Cardiac muscle cell (in vitro differentiated cells and primary cell): ENCODE measurements at regions not wholly inside any gene's neighbourhood (a gene's known extent, or its start where the extent isn't known, plus 50 kb on each side); places are given as distances from the start of the nearest gene placed in this dataset.

Experiments
- DNase-seq, 2 donors: peaks; one replicate each; pipeline versions ENCODE4 v3.0.0 to v3.0.0-alpha.2; 2010 to 2017; ENCODE audit warnings: low read depth in 1 of 2, low spot score in 1 of 2
- H3K27ac ChIP-seq: fragments of 200-600 bp; sonication (generic); 2 replicates; pipeline ENCODE4 v1.5.1; 2016
- H3K27me3 ChIP-seq: fragments of 200-600 bp; sonication (generic); 2 replicates; pipeline ENCODE4 v1.6.0; 2016; ENCODE audit warnings: control low read depth
- H3K36me3 ChIP-seq: fragments of 200-600 bp; sonication (generic); 2 replicates; pipeline ENCODE4 v1.5.1; 2016; ENCODE audit warnings: control low read depth
- H3K4me1 ChIP-seq: fragments of 200-600 bp; sonication (generic); 2 replicates; pipeline ENCODE4 v1.8.1; 2017; ENCODE audit warnings: low read depth, mild to moderate bottlenecking, mixed run types
- H3K4me3 ChIP-seq: fragments of 200-600 bp; sonication (generic); 2 replicates; pipeline ENCODE4 v1.5.1; 2016; ENCODE audit warnings: mild to moderate bottlenecking
- H3K9me3 ChIP-seq: fragments of 200-600 bp; sonication (generic); 2 replicates; pipeline ENCODE4 v1.5.1; 2017; ENCODE audit warnings: low read depth, mild to moderate bottlenecking, control low read depth
- TF ChIP-seq, protein P1 (sequence below): IDR thresholded peaks from 2 replicates; pipeline ENCODE4 v1.5.1; 2012; ENCODE audit warnings: low read depth, mild to moderate bottlenecking, low read length

GRCh38 chr1:29943034-29943433 lies 706.7 kb downstream of the PTPRU start:
- no peaks in the 10 kb centered on the region for H3K4me1 ChIP-seq
- TF ChIP-seq, protein P1, sequence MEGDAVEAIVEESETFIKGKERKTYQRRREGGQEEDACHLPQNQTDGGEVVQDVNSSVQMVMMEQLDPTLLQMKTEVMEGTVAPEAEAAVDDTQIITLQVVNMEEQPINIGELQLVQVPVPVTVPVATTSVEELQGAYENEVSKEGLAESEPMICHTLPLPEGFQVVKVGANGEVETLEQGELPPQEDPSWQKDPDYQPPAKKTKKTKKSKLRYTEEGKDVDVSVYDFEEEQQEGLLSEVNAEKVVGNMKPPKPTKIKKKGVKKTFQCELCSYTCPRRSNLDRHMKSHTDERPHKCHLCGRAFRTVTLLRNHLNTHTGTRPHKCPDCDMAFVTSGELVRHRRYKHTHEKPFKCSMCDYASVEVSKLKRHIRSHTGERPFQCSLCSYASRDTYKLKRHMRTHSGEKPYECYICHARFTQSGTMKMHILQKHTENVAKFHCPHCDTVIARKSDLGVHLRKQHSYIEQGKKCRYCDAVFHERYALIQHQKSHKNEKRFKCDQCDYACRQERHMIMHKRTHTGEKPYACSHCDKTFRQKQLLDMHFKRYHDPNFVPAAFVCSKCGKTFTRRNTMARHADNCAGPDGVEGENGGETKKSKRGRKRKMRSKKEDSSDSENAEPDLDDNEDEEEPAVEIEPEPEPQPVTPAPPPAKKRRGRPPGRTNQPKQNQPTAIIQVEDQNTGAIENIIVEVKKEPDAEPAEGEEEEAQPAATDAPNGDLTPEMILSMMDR, result no peak
- no peaks in the 10 kb centered on the region for H3K36me3 ChIP-seq
- H3K27ac ChIP-seq, result no peak overlapping the region
- DNase-seq, result no peak
- no peaks in the 10 kb centered on the region for H3K9me3 ChIP-seq
- no peaks in the 10 kb centered on the region for H3K27me3 ChIP-seq
- no peak overlapping the region for H3K4me3 ChIP-seq

DNA sequence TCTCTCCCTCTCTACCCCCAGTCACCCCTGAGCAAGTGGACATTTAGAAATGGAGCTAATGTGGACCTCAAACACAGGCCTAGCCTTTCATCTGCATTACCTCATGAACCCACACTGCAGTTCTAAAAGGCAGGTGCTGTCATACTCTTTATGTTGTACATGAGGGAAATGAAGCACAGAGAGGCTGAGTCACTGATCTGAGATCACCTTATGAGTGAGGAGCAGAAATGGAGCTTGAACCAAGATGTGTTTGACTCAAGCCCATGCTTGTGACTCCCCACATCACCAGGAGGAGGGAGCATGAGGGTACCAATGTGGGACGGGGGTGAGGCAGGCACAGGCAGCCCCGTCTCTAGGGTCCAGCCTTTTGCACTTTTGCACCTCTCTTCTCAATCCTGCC lies 702.8 kb downstream of the PTPRU start:
- Histone ChIP-seq H3K27ac (no peak overlapping the region), H3K36me3 (no peaks in the 10 kb centered on the region), H3K9me3 (no peaks in the 10 kb centered on the region), H3K4me1 (no peaks in the 10 kb centered on the region), H3K27me3 (no peaks in the 10 kb centered on the region), H3K4me3 (no peak overlapping the region)
- DNase-seq, result no peak
- TF ChIP-seq, protein P1, result no peak

DNA sequence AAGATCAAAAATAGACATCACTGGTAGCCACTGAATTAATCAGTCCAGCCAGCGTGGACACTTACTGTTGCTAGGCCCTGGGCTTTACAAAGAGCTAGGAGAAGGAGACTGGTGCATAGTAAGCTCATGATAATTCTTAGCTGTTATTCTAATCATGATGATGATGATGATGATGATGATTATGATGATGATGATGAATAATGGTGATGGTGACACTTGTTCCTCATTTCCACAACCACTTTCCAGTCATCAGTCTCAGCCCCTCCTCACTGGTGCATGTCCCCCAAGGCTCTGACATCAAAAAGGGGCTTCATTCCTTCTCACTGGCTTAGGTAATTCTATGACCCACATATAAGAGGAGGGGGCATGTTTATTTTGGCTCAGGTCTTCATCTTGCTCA lies 701.0 kb downstream of the PTPRU start:
- TF ChIP-seq, protein P1, result no peak
- H3K4me1 ChIP-seq, result no peaks in the 10 kb centered on the region
- no peaks in the 10 kb centered on the region for H3K9me3 ChIP-seq

DNA sequence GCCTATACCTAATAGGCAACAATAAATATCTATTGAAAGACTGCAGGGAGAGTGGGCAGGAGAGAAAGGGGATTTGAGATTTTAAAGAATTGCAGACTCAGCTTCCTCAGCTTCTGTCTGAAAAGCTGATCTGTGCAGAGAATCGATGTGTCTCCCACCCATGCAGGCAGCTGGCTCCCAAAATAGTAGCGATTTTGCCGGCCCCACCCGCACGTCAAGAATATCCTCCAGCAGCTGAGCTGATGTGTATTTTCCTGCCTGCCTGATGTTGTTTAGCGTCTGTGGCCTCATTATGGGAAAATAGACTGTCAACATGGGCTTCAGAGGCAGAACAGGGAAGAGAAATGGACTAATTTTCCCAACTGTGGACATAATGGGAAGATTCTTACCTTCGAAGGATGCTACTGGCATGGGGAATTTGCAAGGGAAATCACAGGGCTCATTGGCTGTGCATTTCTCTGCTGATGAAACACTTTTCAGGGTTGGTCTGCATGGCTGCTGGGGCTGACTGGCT lies 699.8 kb downstream of the PTPRU start:
- no peaks in the 10 kb centered on the region for H3K36me3 ChIP-seq
- H3K9me3 ChIP-seq, result no peaks in the 10 kb centered on the region
- TF ChIP-seq, protein P1, result no peak
- no peaks in the 10 kb centered on the region for H3K4me1 ChIP-seq
- H3K4me3 ChIP-seq, result no peak overlapping the region
- DNase-seq, result no peak
- no peaks in the 10 kb centered on the region for H3K27me3 ChIP-seq
- H3K27ac ChIP-seq, result no peak overlapping the region

More for the DNA sequence above, 701.0 kb downstream of the PTPRU start:
- no peak for DNase-seq
- no peak overlapping the region for H3K27ac ChIP-seq
- no peaks in the 10 kb centered on the region for H3K36me3 ChIP-seq
- H3K4me3 ChIP-seq, result no peak overlapping the region
- no peaks in the 10 kb centered on the region for H3K27me3 ChIP-seq

DNA sequence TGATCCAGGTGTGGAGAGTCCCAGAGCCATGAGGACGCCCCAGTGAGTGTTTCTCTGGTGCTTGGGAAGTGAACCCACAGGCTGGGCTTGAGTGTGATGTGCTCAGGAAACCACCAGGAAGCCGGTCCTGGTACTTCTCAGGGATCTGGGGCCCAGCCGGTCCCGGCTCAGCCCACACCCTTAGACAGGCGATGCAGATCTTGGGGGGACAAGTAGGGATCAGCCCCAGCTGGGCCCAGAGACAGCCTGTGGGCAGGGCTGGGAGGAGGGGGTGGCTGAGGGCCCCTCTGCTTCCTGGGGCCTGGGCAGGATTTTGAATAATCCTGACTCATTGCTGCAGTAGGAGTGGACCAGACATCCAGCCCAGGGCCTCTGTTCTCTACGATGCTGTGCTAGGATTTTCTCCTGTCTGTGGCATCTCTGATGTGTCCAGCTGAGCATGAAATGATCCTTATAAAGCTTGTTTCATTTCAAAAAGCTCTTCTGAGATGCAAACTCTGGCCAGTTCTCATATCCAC lies 698.0 kb downstream of the PTPRU start:
- no peak overlapping the region for H3K27ac ChIP-seq
- H3K36me3 ChIP-seq, result no peaks in the 10 kb centered on the region
- no peak overlapping the region for H3K4me3 ChIP-seq
- no peak for DNase-seq
- no peaks in the 10 kb centered on the region for H3K9me3 ChIP-seq
- TF ChIP-seq, protein P1, result no peak
- no peaks in the 10 kb centered on the region for H3K27me3 ChIP-seq
- H3K4me1 ChIP-seq, result no peaks in the 10 kb centered on the region

GRCh38 chr1:29933067-29933466 lies 696.7 kb downstream of the PTPRU start:
- TF ChIP-seq, protein P1, result no peak
- Histone ChIP-seq H3K36me3 (no peaks in the 10 kb centered on the region), H3K4me1 (no peaks in the 10 kb centered on the region), H3K4me3 (no peak overlapping the region), H3K27me3 (no peaks in the 10 kb centered on the region), H3K9me3 (no peaks in the 10 kb centered on the region), H3K27ac (no peak overlapping the region)
- DNase-seq, result no peak
